Limb (tissue), 2 donors: ENCODE measurements at regions not wholly inside any gene's neighbourhood (a gene's known extent, or its start where the extent isn't known, plus 50 kb on each side); places are given as distances from the start of the nearest gene placed in this dataset.

Source experiments
- DNase-seq, 2 donors: peaks; one replicate each; pipeline ENCODE4 v3.0.0-alpha.2; 2016; ENCODE audit errors: extremely low spot score in 2 of 2

GRCh38 chr3:41031401-41031800 lies 167.9 kb upstream of the CTNNB1 start:
- DNase-seq, result no peak

- no peak for DNase-seq
Observed at GRCh38 chr3:41033956-41034519, 165.3 kb upstream of the CTNNB1 start.

- DNase-seq, result no peak
Observed at GRCh38 chr3:41035456-41036022, 163.8 kb upstream of the CTNNB1 start.

GRCh38 chr3:41037651-41038334 lies 161.5 kb upstream of the CTNNB1 start:
- no peak for DNase-seq

GRCh38 chr3:41040256-41040655 lies 159.0 kb upstream of the CTNNB1 start:
- DNase-seq, result no peak

- DNase-seq, result no peak
Observed at GRCh38 chr3:41041462-41041861, 157.8 kb upstream of the CTNNB1 start.

GRCh38 chr3:41041899-41042298 lies 157.4 kb upstream of the CTNNB1 start:
- DNase-seq, result no peak

- DNase-seq, result no peak
Observed at GRCh38 chr3:41044523-41044922, 154.8 kb upstream of the CTNNB1 start.

DNA sequence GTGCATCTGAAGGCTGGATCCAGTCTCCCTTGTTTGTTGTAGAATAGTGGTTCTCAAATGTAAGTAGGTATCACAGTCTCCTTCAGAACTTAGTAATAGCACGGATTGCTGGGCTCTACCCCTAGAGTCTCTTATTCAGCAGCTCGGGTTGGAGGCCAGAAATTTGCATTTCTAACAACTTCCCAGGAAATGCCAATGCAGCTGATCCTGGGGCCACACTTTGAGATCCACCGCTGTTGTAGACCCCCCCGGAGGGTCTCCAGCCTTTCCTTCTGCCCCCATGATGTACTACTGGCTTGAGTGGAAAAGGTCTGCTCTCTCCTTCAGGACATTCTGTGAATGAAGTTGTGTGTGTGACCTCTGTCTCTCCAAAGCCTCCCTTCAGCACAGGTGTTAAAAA lies 153.8 kb upstream of the CTNNB1 start:
- DNase-seq, result no peak

DNA sequence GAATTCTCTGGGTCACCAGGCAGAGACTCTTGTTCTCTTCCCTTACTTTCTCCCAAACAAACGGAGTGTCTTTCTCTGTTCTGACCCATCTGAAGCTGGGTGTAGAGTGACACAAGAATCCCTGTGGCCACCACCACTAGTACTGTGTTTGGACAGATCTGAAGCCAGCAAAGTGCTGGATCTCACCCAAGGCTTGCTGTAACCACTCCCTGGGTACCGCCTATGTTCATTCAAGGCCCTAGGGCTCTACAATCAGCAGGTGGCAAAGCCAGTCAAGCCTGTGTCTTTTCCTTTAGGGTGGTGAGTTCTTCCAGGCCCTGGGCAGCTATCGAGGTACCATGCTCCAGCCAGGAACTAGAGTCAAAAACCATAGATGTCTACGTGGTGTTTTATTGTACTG lies 149.2 kb upstream of the CTNNB1 start:
- DNase-seq, result no peak

- DNase-seq, result no peak
Observed at GRCh38 chr3:41053220-41053619, 146.1 kb upstream of the CTNNB1 start.

GRCh38 chr3:41060106-41060505 lies 139.2 kb upstream of the CTNNB1 start:
- no peak for DNase-seq

GRCh38 chr3:41064070-41064469 lies 135.2 kb upstream of the CTNNB1 start:
- no peak for DNase-seq

DNA sequence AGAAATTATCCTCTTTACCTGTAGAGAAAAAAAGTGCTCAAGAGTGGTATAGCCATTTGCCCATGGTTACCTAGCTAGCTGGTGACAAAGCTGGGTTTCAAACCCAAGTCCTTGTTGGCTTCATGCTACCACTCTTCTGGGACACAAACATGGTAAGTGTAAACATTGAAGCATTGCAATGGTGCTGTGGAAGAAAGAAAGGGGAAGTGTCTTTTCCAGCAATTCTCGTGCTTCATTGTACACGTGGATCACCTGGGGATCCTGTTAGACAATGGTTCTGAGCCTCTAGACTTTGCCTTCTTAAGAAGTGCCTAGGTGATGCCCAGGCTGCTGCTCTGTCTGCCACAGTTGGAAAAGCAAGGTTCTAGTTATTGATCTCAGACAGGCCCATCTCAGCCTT lies 134.8 kb upstream of the CTNNB1 start:
- DNase-seq, result no peak

GRCh38 chr3:41065340-41065739 lies 134.0 kb upstream of the CTNNB1 start:
- no peak for DNase-seq

DNA sequence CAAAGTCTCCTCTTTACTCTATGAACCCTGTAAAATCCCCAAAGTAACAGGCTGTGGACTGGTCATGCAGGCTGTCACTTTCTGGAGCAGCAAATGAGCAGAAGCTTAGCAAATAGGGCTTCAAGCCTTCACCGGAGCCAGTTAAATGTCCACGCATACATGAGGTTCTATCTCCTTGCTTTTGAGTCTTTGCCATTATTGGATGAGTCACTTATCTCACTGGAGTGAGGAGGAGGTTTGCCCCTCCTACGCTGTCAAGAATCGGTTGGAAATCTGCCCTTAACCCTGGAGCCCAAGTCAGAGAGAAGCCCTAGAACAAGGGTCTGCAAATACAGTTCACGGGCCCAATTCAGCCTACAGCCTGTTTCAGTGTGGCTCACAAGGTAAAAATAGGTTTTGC lies 126.1 kb upstream of the CTNNB1 start:
- DNase-seq, result no peak

DNA sequence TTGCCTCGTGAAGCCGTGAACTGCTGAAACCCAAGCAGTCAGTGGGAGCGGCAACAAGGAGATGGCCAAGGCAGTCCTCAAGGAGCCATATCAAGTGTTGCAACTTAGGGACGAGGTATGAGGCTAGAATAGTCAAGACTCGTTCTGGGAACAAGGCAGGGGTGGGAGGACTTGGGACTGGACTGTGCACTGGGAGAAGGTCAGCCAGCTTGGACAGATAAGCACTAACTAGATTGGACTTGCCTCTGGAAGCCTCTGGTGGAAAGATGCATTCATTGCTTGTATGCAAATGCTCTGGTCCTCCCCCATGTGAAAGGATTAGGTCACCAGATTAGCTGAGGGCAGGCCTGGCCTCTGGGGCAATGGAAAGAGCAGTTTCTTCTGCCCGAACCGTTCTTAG lies 123.3 kb upstream of the CTNNB1 start:
- no peak for DNase-seq

GRCh38 chr3:41076399-41076798 lies 122.9 kb upstream of the CTNNB1 start:
- DNase-seq, result no peak

DNA sequence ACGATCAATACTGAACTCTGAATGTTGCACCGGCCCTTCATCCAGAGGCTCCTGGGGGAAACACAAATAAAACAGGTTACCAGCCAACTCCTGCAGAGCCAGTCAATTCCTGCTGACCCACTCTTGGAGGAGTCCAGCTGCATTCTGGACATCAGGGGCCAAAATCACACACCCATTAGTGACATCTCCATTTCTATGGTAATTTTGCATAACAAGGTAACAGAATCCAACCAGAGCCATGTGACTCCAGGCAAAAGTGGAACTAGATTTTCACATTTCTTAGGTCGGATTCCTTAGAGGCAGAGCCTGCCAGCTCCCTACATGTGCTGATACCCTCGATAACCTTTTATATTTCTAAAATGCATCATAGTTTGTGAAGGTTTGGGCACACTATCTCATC lies 119.2 kb upstream of the CTNNB1 start:
- no peak for DNase-seq

GRCh38 chr3:41088882-41089281 lies 110.4 kb upstream of the CTNNB1 start:
- no peak for DNase-seq

- DNase-seq, result no peak
Observed at GRCh38 chr3:41089566-41089965, 109.7 kb upstream of the CTNNB1 start.

DNA sequence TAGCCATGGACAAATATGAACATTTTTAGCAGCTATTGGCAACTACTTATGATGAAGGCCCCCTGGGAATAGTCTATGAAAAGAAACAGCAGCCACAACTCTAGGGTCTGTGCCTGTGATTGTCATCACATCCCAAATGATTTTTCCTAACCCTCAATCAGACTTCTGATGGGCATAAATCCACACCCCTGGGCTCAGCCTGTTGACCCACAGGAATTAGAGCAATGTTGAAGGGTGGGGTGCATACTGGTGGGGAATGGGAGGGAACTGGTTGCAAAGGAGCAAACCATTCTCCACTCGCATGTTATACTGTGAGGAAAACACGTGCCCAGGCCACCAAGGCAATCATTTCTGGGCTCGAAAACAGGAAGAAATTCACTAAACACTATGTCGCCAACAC lies 106.5 kb upstream of the CTNNB1 start:
- DNase-seq, result no peak

- DNase-seq, result no peak
Observed at GRCh38 chr3:41093476-41093875, 105.8 kb upstream of the CTNNB1 start.
